SK-N-MC (cell line): ENCODE measurements at regions not wholly inside any gene's neighbourhood (a gene's known extent, or its start where the extent isn't known, plus 50 kb on each side); places are given as distances from the start of the nearest gene placed in this dataset.
"Not testable (repeated sequence)": the region's sequence is repeated elsewhere in the genome, so short reads cannot be mapped to it uniquely, and the experiment has no call there.

Experiments
- DNase-seq: peaks from one replicate; pipeline ENCODE4 v3.0.0-alpha.2; 2011; ENCODE audit warnings: low read depth, low spot score
- H3K27ac ChIP-seq: fragments of 200-600 bp; sonication (generic); 2 replicates; pipeline ENCODE4 v1.5.1; 2016; ENCODE audit warnings: mixed run types
- H3K36me3 ChIP-seq: fragments of 200-600 bp; sonication (generic); 2 replicates; pipeline ENCODE4 v1.6.1; 2017; ENCODE audit warnings: antibody characterized with exemption, low read length, mixed read lengths; ENCODE audit not compliant: insufficient read depth
- H3K4me3 ChIP-seq: fragments of 200-600 bp; sonication (generic); 2 replicates; pipeline ENCODE4 v1.5.1; 2016
- H3K9ac ChIP-seq: fragments of 200-600 bp; sonication (generic); 2 replicates; pipeline ENCODE4 v1.8.0; 2017; ENCODE audit warnings: mixed run types, mixed read lengths; ENCODE audit not compliant: insufficient read length
- H3K9me3 ChIP-seq: fragments of 200-600 bp; sonication (generic); 2 replicates; pipeline ENCODE4 v1.6.1; 2017; ENCODE audit warnings: low read depth, mild to moderate bottlenecking, antibody characterized with exemption, low read length, moderate library complexity, mixed read lengths

DNA sequence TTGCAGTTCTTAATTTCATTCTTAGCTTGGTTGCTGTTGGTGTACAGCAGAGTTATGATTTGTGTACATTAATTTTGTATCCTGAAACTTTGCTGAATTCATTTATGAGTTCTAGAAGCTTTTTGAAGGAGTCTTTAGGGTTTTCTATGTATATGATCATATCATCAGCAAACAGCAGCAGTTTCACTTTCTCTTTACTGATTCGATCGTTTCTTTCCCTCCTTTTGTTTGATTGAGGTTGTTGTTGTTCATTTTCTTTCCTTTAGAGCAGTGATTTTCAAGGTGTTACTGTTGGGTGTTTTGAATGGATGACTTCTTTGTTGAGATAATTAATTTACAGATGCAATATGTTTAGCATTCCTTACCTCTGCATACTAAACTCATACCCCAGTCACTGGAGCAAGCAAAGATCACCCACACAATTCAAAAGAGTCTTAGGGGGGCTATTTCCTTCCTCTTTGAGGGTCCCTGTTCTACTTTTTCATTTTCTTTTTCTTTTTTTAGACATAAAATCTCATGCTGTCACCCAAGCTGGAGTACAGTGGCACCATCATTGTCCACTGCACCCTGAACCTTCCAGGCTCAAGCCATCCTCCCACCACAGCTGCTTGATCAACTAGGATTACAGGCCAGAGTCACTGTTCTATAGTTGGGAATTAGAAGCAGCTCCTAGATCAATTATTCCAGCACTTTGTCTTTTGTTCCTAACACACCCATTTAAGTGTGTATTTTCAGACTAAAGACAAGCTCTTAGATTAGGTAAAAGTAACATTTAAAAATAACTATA lies 115.8 kb upstream of the GPR39 start:
- H3K36me3 ChIP-seq, DNase-seq, H3K4me3 ChIP-seq, H3K27ac ChIP-seq, H3K9ac ChIP-seq, H3K9me3 ChIP-seq: not testable (repeated sequence)

DNA sequence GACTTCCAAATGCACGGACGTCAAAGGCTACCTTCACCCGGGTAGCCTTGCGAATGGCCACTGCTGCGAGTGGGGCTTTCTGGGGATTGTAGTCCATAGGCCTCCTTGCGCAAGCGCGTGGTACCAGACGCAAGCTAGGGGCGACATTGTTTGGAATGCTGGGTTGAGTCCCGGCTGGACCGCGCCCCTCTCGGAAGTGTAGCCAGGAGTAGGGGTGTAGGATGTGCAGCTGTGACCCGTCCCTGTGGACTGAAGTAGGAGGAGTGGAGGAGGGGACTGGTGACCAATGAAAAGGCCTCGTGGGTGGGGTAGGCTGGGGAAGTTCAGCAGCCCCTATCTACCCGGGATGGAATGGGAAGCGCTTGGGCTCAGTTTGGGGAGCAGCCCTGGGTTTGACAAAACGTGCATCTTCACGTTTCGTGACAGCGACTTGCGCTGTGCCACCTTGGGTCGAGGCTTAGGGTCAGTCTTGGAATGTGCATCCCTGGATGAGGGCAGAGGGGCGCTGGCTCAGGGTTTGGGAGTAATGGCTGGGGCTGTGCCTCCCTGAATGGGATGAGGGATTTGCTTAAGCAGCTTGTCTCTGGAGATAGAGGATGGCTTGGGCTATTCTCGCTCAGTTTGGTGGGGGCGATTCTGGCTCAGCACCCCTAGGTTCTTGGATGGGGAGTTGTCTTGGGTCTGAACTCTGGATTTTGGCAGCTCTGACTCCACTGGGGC lies 111.8 kb upstream of the GPR39 start:
- not testable (repeated sequence) for H3K27ac ChIP-seq, H3K9ac ChIP-seq, DNase-seq, H3K9me3 ChIP-seq, H3K4me3 ChIP-seq, H3K36me3 ChIP-seq

DNA sequence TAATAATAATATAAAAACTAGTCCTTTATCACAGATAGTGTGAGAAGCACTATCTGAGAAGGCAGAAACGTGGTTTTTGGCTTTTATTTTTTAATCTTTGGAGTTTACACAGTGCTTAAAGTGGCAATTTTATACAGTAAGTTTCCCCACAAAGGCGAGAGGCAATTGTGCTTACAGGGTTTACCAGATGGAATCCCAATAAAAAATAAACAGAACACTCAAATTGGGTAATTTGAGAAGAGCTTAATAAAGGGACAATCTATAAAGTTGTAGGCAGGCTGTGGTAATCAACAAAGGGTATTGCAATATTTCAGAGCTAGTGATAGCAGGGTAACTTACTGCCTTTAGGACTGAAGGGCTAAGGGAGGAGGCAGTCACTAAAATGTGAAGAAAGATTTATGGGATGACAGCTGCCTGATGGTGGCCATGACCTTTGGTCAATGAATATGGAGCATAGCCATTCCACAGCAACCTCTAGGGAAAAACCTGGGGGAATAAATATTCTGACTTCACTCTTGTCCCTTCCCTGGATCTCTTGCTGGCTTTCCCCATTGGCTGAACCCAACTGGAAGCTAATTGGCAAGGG lies 108.9 kb upstream of the GPR39 start:
- H3K36me3 ChIP-seq, H3K9me3 ChIP-seq, H3K27ac ChIP-seq, DNase-seq, H3K4me3 ChIP-seq, H3K9ac ChIP-seq: not testable (repeated sequence)

DNA sequence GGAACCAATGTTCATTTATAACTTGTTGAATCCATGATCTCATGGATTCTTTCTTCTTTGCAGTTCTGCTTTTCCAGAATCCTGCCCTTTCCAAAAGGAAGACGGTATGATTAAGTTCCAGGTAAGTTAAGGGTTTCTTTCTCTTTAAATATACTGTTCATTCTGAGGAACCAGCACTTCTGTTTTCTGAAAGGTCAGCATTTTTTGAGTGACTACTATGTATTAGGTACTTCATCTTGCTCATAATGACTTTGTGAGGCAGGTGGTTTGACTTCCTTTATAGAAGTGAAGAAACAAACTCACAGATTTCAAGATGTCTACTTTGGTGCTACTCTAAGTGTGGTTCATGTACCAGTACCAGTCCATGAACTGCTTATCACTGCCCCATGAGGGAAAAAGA lies 107.4 kb upstream of the GPR39 start:
- not testable (repeated sequence) for H3K9ac ChIP-seq, DNase-seq, H3K36me3 ChIP-seq, H3K4me3 ChIP-seq, H3K27ac ChIP-seq, H3K9me3 ChIP-seq

DNA sequence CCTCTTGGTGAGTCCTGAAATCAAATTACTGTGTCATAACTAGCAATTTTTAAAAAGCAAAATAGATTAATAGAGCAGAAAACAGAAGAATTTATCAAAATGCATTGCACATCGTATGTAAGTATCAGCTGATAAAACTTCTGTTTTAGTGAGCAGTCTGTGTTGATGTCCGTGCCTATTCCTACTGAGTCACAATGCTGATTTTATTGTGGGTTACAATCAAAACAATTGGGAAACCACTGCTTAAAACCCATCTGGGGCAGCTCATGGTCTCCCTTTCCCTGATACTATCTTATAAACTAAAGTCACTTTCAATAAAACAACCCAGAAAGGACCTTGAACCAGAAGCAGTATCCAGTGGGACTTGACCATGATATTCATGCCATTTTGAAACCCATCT lies 101.1 kb upstream of the GPR39 start:
- H3K27ac ChIP-seq, DNase-seq, H3K36me3 ChIP-seq, H3K9ac ChIP-seq, H3K9me3 ChIP-seq, H3K4me3 ChIP-seq: not testable (repeated sequence)

DNA sequence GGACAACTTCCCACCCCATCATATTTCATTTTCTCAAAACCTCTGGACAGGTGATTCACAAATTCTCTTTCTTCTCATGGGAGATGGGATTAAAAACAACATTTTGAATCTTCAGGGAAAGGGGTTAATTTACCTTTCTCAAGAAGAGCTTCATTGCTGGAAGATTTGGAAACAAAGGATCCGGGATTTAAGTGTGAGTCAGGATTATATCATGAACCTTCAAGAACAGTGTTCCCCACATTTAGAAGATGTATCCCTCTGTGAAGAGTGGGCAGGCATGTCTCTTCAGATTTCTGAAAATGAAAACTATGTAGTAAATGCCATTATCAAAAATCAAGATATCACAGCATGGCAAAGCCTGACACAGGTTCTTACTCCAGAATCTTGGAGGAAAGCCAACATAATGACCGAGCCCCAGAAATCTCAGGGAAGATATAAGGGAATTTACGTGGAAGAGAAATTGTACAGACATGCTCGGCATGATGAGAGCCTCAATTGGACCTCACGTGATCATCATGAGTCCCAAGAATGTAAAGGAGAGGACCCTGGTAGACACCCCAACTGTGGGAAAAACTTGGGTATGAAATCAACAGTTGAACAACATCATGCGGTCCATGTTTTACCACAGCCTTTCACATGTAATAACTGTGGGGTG lies 99.5 kb upstream of the GPR39 start:
- not testable (repeated sequence) for H3K9ac ChIP-seq, DNase-seq, H3K9me3 ChIP-seq, H3K36me3 ChIP-seq, H3K27ac ChIP-seq, H3K4me3 ChIP-seq

DNA sequence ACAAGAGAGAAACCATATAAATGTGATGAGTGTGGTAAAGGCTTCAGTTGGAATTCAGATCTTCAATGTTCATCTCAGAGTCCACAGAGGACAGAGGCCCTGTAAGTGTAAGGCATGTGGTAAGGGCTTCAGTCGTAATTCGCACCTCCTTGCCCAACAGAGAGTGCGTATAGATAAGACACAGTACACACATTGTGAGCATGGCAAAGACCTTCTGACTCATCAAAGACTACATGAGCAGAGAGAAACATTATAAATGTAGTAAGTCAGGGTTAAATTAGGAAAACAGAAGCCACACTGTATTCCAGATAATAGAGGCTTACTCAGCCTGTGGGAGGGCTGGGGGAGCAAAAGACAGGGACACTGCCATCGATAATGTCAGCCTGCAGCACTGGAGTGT lies 98.1 kb upstream of the GPR39 start:
- not testable (repeated sequence) for H3K4me3 ChIP-seq, DNase-seq, H3K36me3 ChIP-seq, H3K9me3 ChIP-seq, H3K27ac ChIP-seq, H3K9ac ChIP-seq

DNA sequence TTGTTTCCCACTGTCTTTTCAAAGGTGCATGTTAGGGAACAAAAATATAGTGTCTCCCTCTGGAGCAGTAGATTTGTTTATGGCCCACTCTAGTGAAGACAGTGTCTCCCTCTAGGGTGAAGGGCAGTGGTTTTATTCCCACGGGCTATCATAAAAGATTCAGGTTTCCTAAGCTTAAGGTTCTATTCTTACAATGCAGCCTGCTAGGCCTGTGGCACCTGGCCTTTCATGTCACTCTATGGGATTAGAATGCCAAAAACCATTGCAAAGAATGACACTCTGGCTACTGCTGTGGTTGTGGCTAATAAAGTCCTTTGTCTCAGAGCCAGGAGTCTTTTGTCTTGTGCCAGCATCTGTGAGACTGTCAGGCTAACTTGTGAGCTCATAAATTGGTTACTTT lies 92.6 kb upstream of the GPR39 start:
- not testable (repeated sequence) for H3K27ac ChIP-seq, H3K4me3 ChIP-seq, DNase-seq, H3K9me3 ChIP-seq, H3K9ac ChIP-seq, H3K36me3 ChIP-seq

DNA sequence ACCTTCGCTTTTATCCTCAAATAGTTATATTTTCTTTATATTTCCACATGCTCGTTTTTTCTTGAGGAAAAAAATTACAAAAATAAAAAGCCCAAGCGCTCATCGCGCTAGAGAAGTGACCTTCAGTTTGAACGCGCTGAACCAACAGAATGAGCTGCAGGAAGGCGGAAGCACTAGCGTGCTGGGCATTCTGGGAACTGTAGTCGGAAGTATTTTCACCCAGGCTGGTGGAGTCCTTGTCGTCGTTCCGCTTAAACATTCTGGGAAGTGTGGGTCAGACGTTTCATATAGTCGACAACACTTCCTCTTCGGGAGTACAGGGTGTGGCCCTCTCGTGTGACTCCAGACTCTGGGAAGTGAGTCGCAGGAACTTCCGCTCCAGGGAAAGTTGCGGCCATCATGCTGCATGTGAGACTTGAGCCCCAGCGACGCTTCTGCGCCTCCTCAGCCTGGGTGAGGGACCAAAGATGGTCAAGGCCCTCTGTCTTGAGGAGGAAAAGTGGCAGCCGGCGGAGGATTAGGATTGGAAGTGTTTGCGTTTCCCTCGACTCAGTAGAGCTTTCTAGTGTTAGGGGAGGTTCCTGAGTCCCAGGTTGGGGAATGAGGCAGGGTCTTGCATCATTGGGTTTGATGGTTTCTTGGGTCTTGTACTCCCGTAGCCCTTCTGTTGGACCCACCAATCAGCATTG lies 84.1 kb upstream of the GPR39 start:
- not testable (repeated sequence) for H3K9ac ChIP-seq, H3K9me3 ChIP-seq, H3K27ac ChIP-seq, DNase-seq, H3K36me3 ChIP-seq, H3K4me3 ChIP-seq

DNA sequence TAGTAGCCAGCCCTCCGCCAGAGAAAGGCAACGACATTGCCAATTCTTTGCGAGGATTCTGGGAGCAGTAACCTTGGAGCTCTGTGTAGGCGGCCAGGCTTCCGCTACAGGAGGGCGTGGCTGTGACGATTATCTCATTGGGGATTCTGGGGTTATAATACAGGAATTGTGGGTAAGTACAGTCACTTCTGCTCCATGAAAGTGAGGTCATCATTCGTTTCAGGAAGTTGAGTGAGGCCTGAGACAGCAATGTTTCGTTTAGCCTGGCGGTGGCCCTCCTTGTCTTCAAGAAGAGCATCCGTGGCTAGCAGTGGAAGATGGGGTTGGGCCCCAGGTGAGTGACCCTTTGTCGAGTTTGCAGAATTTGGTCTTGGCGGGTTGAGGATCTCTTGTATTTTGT lies 79.5 kb upstream of the GPR39 start:
- H3K9me3 ChIP-seq, DNase-seq, H3K27ac ChIP-seq, H3K9ac ChIP-seq, H3K36me3 ChIP-seq, H3K4me3 ChIP-seq: not testable (repeated sequence)

DNA sequence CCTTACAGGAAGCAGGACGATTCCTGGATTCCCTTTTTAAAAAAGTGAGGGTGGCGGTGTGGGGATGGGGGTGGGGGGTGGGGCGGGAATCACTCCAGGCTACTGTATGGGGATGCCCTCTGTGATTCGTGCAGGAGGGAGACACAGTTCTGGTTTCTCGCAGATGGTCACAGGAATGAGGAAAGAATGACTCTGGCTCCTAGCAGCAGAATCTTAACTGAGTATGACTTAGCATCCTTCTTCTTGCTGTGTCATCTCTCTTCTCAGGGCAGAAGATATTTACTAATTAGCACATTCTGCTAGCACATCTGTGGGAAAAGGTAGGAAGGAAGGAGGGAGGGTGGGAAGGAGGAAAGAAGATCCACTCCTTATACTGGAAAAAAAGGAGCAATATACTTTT lies 78.8 kb upstream of the GPR39 start:
- not testable (repeated sequence) for DNase-seq, H3K9me3 ChIP-seq, H3K27ac ChIP-seq, H3K9ac ChIP-seq, H3K36me3 ChIP-seq, H3K4me3 ChIP-seq
